GM13977 (cell line): ENCODE measurements at regions not wholly inside any gene's neighbourhood (a gene's known extent, or its start where the extent isn't known, plus 50 kb on each side); places are given as distances from the start of the nearest gene placed in this dataset.
"Not testable (repeated sequence)": the region's sequence is repeated elsewhere in the genome, so short reads cannot be mapped to it uniquely, and the experiment has no call there.

ENCODE experiments used
- DNase-seq: peaks from one replicate; pipeline ENCODE4 v3.0.0; 2012; ENCODE audit warnings: low spot score
- CTCF ChIP-seq: IDR thresholded peaks from 2 replicates; pipeline ENCODE4 v1.5.1; 2012; ENCODE audit warnings: mild to moderate bottlenecking, control low read depth; ENCODE audit not compliant: insufficient read depth; ENCODE audit errors: extremely low read depth, missing control alignments
- in situ Hi-C: fragments of 300-500 bp; cut with MboI; formaldehyde crosslinking; loops from one replicate; pipeline ENCODE4 v1.12.0; 2022; ENCODE audit warnings: low sequenced_read_pairs, low pct_unique_long_range_greater_than_20kb, mixed read lengths, inconsistent platforms; ENCODE audit not compliant: unreplicated experiment

GRCh38 chr22:49657275-49657973, 170.2 kb downstream of the BRD1 start:
- no peak for TF ChIP-seq CTCF
- in situ Hi-C loops: no loop called here
- DNase-seq: peak; percentile 84

- in situ Hi-C loops, DNase-seq: not testable (repeated sequence)
Measured at GRCh38 chr22:49656883-49657274, 170.8 kb downstream of the BRD1 start.

GRCh38 chr22:49656291-49656851, 171.3 kb downstream of the BRD1 start:
- no peak for TF ChIP-seq CTCF
- in situ Hi-C loops: no loop called here
- no peak for DNase-seq

GRCh38 chr22:49655168-49655812, 172.4 kb downstream of the BRD1 start:
- DNase-seq: no peak
- no peak for TF ChIP-seq CTCF
- in situ Hi-C loops: no loop called here

- DNase-seq: no peak
- TF ChIP-seq CTCF: no peak
- in situ Hi-C loops: no loop called here
Measured at GRCh38 chr22:49650336-49651241, 177.1 kb downstream of the BRD1 start.

- in situ Hi-C loops: no loop called here
- no peak for DNase-seq
- TF ChIP-seq CTCF: no peak
Measured at GRCh38 chr22:49649166-49650068, 178.3 kb downstream of the BRD1 start.
